ENCODE measurements at regions not wholly inside any gene's neighbourhood (a gene's known extent, or its start where the extent isn't known, plus 50 kb on each side); places are given as distances from the start of the nearest gene placed in this dataset.

DNA sequence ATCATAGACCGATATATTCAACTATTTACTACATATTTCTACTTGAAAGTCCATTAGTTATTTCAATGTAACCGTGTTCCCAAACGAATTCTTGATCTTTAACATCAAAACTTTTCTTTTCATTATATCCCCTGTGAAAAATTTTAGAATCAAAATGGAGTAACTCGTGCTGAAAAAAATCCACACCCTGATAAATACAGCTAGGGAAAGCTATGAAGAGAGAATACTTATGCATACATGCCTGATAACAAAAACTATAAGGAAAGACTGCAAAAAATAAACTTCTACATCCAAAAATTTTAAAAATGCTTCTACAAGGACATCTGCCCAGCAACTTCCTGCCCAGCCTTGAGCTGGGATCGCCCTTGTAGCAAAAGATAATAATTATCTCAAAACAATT lies 2458.3 kb upstream of the PCDH20 start:
- TF ChIP-seq CTCF (IDR thresholded peaks at IDR 0.05; ENCODE audit: low read depth, low read length, poor library complexity, severe bottlenecking), result no peak
- TF ChIP-seq EZH2phosphoT487 (IDR thresholded peaks at IDR 0.05; ENCODE audit: borderline replicate concordance, low read length), result no peak
